ENCODE measurements at regions not wholly inside any gene's neighbourhood (a gene's known extent, or its start where the extent isn't known, plus 50 kb on each side); places are given as distances from the start of the nearest gene placed in this dataset.

GRCh38 chr22:47849576-47849975 lies 1087.1 kb downstream of the TBC1D22A start:
- DNase-seq (ENCODE audit: low read depth in 2 of 2), result no peak

GRCh38 chr22:47848184-47848920 lies 1085.9 kb downstream of the TBC1D22A start:
- DNase-seq (ENCODE audit: low read depth in 2 of 2), result no peak

DNA sequence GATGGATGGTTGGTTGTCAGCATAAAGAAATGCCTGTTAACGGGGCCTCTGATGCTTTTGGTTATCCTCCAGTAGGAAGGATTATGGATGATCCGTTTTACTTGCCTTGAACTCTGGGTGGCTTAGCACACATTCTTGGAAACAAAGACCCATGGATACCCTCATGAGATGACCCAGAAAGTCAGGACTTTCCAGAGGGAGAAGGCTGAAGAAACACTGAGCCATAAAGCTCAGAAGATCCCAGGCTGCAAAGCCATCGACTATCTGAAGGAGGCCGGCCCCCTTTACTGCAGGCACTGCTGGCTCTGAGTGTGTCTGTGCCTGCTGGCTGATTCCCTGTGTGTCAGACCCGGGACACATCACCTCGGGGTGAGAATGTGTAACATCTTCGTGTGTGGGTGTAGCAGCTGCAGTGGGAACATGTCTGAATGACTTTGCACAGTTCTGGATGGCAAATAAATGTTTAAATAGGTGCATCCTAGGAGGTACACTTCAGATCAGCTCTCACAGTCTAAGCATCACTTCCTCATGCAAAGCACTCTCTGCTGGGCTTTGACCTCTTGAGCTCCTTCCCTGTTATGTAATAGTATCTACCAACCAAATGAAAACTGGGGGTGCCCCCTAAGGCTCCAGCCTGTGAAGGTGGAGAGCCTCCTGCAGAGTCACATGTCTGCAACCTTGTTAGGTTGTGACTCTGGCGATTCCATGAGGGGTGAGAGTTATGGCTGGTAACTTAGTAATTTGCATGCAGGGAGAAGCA lies 1084.9 kb downstream of the TBC1D22A start:
- no peak for DNase-seq (ENCODE audit: low read depth in 2 of 2)

GRCh38 chr22:47846206-47846605 lies 1083.8 kb downstream of the TBC1D22A start:
- DNase-seq (ENCODE audit: low read depth in 2 of 2), result no peak

DNA sequence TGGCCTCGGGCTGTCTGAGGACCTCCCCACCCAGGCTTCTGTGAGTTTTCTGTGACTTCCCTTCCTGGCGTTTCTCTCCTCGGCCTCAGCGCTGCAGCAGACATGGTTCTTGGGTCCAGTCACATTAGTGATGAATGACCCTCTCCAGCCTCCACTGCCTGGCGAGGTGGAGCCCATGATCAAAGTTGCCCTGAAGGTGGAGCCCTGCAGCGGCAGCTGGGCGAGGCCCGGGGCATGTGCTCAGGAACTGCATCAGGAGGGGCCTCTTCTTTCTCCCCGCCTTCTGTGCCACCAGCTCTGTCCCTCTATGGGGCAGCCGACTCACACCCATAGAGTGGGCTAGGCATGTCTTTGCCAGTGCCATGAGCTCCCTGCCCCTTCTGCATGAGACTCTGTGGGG lies 1079.7 kb downstream of the TBC1D22A start:
- DNase-seq (ENCODE audit: low read depth in 2 of 2), result no peak

DNA sequence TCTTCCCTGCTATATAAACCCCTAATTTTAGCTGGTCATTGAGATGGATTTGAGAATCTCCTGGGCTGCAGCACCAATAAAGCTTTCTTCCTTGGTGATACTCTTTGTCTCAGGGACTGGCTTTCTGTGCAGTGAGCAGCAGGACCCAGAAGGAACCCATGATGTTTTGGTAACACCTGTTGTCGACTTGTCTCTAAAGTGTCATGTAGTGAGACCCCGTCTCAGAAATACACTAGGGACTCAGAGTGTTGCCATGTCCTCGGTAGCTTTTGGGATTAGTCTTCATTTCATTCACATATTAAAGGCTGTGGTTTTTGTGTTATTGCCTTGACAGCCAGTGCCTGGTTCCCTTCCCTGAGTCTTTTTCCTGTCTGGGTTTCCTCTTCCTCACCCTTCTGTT lies 1078.7 kb downstream of the TBC1D22A start:
- DNase-seq (ENCODE audit: low read depth in 2 of 2), result no peak

GRCh38 chr22:47839595-47840227 lies 1077.3 kb downstream of the TBC1D22A start:
- DNase-seq (ENCODE audit: low read depth in 2 of 2), result no peak

DNA sequence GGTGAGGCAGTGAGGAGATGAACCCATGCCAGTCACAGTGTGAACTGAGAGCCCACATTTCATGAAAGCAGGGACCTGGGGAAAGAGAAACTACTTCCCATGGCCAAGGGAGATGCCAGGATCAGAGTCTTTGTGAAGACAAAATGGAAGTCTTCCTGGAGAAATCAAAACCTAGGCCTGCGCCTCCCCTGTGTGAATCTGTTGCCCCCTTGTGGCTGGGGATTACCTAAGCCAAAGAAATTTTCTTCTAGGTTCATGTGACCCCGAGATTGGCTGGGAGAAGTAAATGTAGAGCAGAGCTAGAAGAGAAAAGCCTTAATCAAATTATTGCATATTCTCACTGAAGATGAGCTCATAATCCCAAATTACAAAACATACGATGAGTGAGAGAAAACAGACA lies 1075.3 kb downstream of the TBC1D22A start:
- no peak for DNase-seq (ENCODE audit: low read depth in 2 of 2)

- no peak for DNase-seq (ENCODE audit: low read depth in 2 of 2)
Measured at GRCh38 chr22:47836957-47837356, 1074.5 kb downstream of the TBC1D22A start.

DNA sequence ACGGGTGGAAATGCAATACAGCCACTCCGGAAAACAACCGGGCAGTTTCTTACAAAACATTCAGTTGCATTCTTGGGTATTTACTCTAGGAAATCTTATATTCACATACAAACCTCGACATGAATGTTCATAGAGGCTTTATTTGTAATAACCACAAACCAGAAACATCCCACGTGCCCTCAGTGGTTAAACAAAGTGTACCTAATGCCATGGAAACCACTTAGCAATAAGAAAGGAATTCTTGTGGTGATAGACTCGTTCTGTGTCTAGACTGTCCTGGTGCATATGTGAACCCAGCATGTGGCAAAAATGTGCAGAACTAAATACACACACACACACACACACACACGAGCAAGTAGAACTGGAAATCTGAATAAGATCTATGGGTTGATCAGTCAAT lies 1073.3 kb downstream of the TBC1D22A start:
- no peak for DNase-seq (ENCODE audit: low read depth in 2 of 2)

DNA sequence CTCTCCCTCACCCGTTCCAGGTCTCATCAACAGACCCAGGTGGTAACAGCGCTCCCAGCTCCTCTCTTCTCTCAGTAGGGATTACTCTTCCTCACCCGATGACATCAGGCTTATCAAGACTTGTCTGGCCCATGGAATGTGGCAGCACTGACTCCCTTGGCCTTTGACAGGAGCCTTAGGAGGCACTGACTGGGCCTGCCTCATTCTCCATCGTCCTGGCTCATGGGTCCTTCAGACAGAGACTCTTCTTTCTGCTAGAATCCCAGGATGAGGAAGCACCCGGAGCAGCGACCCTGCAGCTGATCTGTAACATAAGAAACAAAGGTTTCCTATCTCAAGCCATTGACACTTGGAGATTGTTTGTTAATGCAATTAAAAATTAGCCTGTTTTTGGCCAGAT lies 1063.6 kb downstream of the TBC1D22A start:
- no peak for DNase-seq (ENCODE audit: low read depth in 2 of 2)

GRCh38 chr22:47822422-47822821 lies 1060.0 kb downstream of the TBC1D22A start:
- DNase-seq (ENCODE audit: low read depth in 2 of 2), result no peak

- DNase-seq (ENCODE audit: low read depth in 2 of 2), result no peak
Measured at GRCh38 chr22:47818496-47818895, 1056.0 kb downstream of the TBC1D22A start.

- no peak for DNase-seq (ENCODE audit: low read depth in 2 of 2)
Measured at GRCh38 chr22:47817380-47817779, 1054.9 kb downstream of the TBC1D22A start.

GRCh38 chr22:47816863-47817210 lies 1054.4 kb downstream of the TBC1D22A start:
- no peak for DNase-seq (ENCODE audit: low read depth in 2 of 2)

DNA sequence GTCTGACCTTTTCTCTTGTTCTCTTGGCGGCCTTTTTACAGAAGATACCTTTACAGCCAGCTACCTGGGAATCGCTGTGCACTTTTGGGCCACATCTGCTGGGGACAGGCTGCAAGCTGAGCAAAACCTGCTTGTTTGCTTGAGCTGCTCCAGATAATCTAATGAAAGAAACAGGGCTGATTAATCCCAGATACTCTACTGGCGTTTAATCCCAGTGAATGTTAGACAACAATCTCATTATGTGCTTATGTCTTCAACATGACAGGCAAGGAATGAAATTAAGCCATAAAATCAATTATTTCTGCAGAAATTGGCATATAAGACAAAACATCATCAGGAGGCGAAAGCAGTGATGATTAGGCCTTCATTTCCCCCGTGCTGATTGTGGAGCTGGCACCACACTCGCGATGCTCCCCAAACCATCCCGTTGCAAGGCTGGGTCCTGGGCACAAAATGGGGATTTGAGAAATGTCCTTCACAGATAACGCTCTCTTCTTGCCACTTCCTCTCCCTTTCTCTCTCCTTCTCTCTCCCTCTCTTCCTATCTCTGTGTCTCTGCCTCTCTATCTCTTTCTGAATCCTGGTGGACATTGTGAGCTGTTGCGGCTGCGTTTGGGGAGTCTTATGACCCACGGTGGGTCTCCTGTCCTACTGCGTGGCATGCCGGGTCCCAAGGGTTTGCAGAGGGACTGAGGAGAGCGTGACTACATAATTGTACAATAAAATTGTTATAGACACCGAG lies 1053.8 kb downstream of the TBC1D22A start:
- no peak for DNase-seq (ENCODE audit: low read depth in 2 of 2)

DNA sequence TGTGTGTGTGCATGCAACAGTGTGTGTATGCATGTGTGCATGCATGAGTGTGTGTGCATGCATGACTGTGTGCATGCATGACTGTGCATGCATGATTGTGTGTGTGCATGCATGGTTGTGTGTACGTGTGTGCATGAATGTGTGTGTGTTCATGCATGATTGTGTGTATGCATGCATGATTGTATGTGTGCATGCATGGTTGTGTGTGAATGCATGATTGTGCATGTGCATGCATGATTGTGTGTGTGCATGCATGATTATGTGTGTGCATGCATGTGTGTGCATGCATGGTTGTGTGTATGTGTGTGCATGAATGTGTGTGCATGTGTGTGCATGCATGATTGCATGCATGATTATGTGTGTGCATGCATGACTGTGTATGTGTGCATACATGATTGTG lies 1052.0 kb downstream of the TBC1D22A start:
- DNase-seq (ENCODE audit: low read depth in 2 of 2), result no peak

GRCh38 chr22:47813661-47814060 lies 1051.2 kb downstream of the TBC1D22A start:
- no peak for DNase-seq (ENCODE audit: low read depth in 2 of 2)

DNA sequence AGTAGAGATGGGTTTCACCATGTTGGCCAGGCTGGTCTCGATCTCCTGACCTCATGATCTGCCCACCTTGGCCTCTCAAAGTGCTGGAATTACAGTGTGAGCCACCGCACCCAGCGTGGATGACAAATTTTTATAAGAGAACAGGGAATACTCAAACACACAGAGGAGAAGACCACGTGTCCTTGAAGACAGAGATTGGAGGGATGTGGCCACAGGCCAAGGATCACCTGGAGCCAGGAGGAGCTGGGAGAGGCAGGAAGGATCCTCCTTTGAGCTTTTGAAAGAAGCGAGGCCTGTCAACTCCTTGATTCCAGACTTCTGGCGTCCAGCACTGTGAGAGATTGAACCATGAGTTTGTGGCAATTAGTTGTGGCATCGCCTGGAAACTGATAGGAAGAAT lies 1049.5 kb downstream of the TBC1D22A start:
- no peak for DNase-seq (ENCODE audit: low read depth in 2 of 2)

DNA sequence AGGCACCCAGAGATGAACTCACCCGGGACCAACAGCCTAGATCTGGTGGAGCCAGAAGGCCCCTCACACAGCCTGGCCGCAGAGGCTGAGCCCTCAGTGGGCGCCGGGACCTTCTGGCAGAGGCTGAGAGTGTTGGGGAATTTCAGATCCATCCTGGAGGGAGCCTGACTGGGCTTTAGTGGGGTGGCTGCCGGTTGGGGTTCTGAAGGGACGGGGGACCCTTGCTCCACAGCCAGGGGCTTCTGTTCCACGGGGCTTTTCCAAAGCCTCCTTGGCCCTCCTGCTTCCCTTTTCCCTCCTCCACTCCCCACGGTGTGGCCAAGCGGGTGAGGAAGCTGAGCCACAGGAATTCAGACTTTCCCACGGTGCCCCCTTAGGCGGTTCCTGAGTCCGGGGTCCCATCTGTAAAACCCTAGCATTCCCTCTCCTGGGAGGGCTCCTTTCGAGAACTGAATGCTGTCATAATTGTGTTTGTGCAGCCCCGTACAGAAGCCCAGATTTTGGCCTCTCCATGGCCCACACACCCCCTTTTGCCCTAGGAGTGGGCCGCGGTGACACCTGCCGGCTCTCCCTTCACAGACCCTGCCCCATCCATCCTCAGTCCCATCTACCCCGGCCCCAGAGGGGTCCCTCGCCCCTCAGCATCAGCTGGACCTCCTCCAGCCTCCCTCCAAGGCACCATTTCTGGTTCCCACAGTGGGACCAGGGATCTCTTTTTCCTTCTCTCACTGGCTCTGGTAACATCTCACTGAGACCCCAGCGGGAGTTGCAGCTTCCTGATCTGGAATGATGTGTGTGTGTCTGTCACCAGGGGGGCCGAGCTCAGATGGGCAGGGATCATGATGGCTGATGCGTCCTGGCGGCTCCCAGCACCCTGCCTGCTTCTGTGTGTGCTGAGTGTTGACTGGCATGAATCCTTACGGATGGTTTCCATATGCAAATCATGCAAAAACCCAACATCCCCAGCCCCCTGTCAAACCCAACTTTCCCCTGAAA lies 1048.4 kb downstream of the TBC1D22A start:
- no peak for DNase-seq (ENCODE audit: low read depth in 2 of 2)

Measured in dermis microvascular lymphatic vessel endothelial cell (primary cell).